GM12891 (cell line): ENCODE measurements at regions not wholly inside any gene's neighbourhood (a gene's known extent, or its start where the extent isn't known, plus 50 kb on each side); places are given as distances from the start of the nearest gene placed in this dataset.

Experiments used
- POLR2A ChIP-seq: IDR thresholded peaks from 2 replicates; pipeline ENCODE4 v1.6.1; 2011; ENCODE audit warnings: low read depth, low read length, control low read depth
- POLR2AphosphoS5 ChIP-seq: IDR thresholded peaks from 2 replicates; pipeline ENCODE4 v1.6.1; 2011; ENCODE audit warnings: low read depth, low read length, control low read depth
- SPI1 ChIP-seq: IDR thresholded peaks from 2 replicates; pipeline ENCODE4 v1.6.1; 2011; ENCODE audit warnings: low read depth, low read length, control low read depth
- TAF1 ChIP-seq: IDR thresholded peaks from 2 replicates; pipeline ENCODE4 v1.6.1; 2011; ENCODE audit warnings: low read depth, low read length, control low read depth

GRCh38 chr4:33255507-33255906, 2535.3 kb downstream of the PCDH7 start:
- TF ChIP-seq POLR2AphosphoS5 (no peak), POLR2A (no peak), TAF1 (no peak), SPI1 (no peak)
